ENCODE measurements at regions not wholly inside any gene's neighbourhood (a gene's known extent, or its start where the extent isn't known, plus 50 kb on each side); places are given as distances from the start of the nearest gene placed in this dataset.

DNA sequence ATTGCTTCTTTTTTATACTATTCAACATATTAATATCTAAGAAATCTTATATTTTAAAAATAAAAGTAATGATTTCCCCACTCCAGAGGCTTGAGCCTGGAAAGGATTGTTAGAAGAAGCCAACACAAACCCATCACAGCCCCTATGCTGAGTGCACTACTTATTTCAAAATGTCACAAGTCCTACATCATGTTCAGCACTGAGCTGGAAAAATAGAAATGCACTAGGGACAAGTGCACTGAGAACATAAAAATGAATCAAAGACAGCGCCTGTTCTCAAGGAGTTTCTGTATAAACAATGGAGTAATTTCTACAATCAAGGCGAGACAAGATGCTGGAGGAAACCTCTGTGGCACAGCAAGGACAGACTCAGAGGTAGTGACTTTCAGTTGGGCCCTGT is 155.0 kb downstream of the TXNL1 start:
- TF ChIP-seq CTCF (IDR thresholded peaks at IDR 0.05; ENCODE audit: low read length) (no peak), EZH2phosphoT487 (IDR thresholded peaks at IDR 0.05; ENCODE audit: low read length) (no peak), EZH2 (optimal IDR thresholded peaks at IDR 0.05; ENCODE audit: low read depth, low read length) (no peak)

Measured in MM.1S (cell line).